ENCODE measurements at regions not wholly inside any gene's neighbourhood (a gene's known extent, or its start where the extent isn't known, plus 50 kb on each side); places are given as distances from the start of the nearest gene placed in this dataset.

DNA sequence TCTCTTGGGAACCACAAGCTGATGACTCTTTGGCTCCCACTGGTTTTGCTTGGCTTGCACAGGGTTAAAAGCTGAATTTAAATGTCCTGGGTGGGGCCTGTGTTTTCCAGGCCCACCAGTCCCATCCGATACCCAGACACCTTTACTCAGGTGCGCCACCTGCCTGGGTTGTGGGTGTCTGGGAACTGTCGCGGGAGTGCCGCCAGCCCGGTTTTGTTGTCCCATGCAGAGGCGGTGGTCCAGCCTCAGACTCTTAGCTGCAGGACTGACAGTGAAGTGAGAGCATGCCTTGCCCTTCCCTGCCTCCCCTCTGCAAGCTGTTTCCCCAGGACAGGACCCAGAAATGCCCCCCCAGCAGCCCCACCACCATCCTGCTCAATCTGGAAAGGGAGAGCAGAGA, 255.6 kb upstream of the ZNF32 start:
- TF ChIP-seq CTCF (IDR thresholded peaks at IDR 0.05; ENCODE audit: low read depth, low read length): no peak
- no peak for TF ChIP-seq EZH2phosphoT487 (IDR thresholded peaks at IDR 0.05; ENCODE audit: low read depth)
